IMR-90 (cell line): ENCODE measurements at regions not wholly inside any gene's neighbourhood (a gene's known extent, or its start where the extent isn't known, plus 50 kb on each side); places are given as distances from the start of the nearest gene placed in this dataset.

ENCODE experiments used
- BHLHE40 ChIP-seq: fragments of 150-350 bp; IDR thresholded peaks from 2 replicates; pipeline ENCODE4 v1.6.1; 2016; ENCODE audit warnings: mild to moderate bottlenecking, low read depth, low read length
- CEBPB ChIP-seq: IDR thresholded peaks from 2 replicates; pipeline ENCODE4 v1.6.1; 2012; ENCODE audit warnings: low read depth, low read length, improper control_type of control experiment
- CHD1 ChIP-seq: IDR thresholded peaks from 2 replicates; pipeline ENCODE4 v1.6.1; 2012; ENCODE audit warnings: low read depth, low read length, improper control_type of control experiment
- MAFK ChIP-seq: IDR thresholded peaks from 2 replicates; pipeline ENCODE4 v1.6.1; 2012; ENCODE audit warnings: low read depth, low read length, improper control_type of control experiment
- MAZ ChIP-seq: IDR thresholded peaks from 2 replicates; pipeline ENCODE4 v1.6.1; 2012; ENCODE audit warnings: low read depth, mild to moderate bottlenecking, low read length, improper control_type of control experiment, moderate library complexity, borderline replicate concordance
- MXI1 ChIP-seq: IDR thresholded peaks from 2 replicates; pipeline ENCODE4 v1.6.1; 2012; ENCODE audit warnings: low read depth, mild to moderate bottlenecking, low read length, moderate library complexity, borderline replicate concordance
- NFE2L2 ChIP-seq: fragments of 150-350 bp; IDR thresholded peaks from 2 replicates; pipeline ENCODE4 v1.6.1; 2016; ENCODE audit warnings: low read depth, mild to moderate bottlenecking, low read length
- POLR2A ChIP-seq: IDR thresholded peaks from 2 replicates; pipeline ENCODE4 v1.6.1; 2012; ENCODE audit warnings: mild to moderate bottlenecking, low read depth, low read length
- RCOR1 ChIP-seq: IDR thresholded peaks from 2 replicates; pipeline ENCODE4 v1.6.1; 2012; ENCODE audit warnings: mild to moderate bottlenecking, low read length, improper control_type of control experiment; ENCODE audit not compliant: insufficient replicate concordance
- RFX5 ChIP-seq: IDR thresholded peaks from 2 replicates; pipeline ENCODE4 v1.8.0; 2012; ENCODE audit warnings: low read depth, mild to moderate bottlenecking, low read length, moderate library complexity
- SMC3 ChIP-seq: fragments of 150-350 bp; IDR thresholded peaks from 2 replicates; pipeline ENCODE4 v1.6.1; 2016; ENCODE audit warnings: low read depth, mild to moderate bottlenecking, antibody characterized with exemption, low read length, moderate library complexity
- TF ChIP-seq, protein P1 (sequence below): conservative IDR thresholded peaks from 2 replicates; pipeline ENCODE4 v1.5.1; 2012; ENCODE audit warnings: mild to moderate bottlenecking, low read depth, low read length, improper control_type of control experiment
- TF ChIP-seq, protein P2 (sequence below): fragments of 150-350 bp; IDR thresholded peaks from 2 replicates; pipeline ENCODE4 v1.6.1; 2016; ENCODE audit warnings: low read depth, mild to moderate bottlenecking, low read length, moderate library complexity, borderline replicate concordance
- TF ChIP-seq, protein P3 (sequence below): fragments of 150-350 bp; IDR thresholded peaks from 2 replicates; pipeline ENCODE4 v1.6.1; 2017; ENCODE audit warnings: mild to moderate bottlenecking, antibody characterized with exemption, low read length, low read depth

DNA sequence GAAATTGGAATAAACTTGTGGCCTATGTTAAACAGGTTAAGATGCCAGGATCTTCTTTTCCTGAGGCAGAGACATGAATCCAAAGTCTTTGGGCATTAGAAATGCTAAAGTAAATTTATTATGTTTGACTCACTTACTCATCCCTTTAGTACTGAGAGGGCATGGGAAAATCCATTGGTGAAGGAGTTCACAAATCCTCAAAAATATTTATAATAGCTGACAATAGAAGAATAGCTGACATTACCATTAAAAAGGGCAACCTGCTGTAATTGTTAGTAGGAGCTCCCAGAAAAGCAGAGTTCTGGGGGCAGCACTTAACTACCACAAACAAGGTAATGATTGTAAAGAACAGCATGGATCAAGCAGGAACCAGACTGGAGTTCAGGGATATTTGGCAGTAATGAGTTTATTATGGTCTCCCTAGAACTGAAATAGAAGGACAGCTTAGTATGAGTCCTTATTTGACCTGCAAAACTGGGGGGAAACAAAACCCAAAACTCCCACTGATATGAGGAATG is 285.8 kb upstream of the KLHL1 start:
- TF ChIP-seq, protein P1, sequence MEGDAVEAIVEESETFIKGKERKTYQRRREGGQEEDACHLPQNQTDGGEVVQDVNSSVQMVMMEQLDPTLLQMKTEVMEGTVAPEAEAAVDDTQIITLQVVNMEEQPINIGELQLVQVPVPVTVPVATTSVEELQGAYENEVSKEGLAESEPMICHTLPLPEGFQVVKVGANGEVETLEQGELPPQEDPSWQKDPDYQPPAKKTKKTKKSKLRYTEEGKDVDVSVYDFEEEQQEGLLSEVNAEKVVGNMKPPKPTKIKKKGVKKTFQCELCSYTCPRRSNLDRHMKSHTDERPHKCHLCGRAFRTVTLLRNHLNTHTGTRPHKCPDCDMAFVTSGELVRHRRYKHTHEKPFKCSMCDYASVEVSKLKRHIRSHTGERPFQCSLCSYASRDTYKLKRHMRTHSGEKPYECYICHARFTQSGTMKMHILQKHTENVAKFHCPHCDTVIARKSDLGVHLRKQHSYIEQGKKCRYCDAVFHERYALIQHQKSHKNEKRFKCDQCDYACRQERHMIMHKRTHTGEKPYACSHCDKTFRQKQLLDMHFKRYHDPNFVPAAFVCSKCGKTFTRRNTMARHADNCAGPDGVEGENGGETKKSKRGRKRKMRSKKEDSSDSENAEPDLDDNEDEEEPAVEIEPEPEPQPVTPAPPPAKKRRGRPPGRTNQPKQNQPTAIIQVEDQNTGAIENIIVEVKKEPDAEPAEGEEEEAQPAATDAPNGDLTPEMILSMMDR, result no peak
- TF ChIP-seq BHLHE40 (no peak), POLR2A (no peak), RCOR1 (no peak), MXI1 (no peak), CEBPB (no peak), RFX5 (no peak), MAZ (no peak), SMC3 (no peak), MAFK (no peak), NFE2L2 (no peak), CHD1 (no peak)
- TF ChIP-seq, protein P2, sequence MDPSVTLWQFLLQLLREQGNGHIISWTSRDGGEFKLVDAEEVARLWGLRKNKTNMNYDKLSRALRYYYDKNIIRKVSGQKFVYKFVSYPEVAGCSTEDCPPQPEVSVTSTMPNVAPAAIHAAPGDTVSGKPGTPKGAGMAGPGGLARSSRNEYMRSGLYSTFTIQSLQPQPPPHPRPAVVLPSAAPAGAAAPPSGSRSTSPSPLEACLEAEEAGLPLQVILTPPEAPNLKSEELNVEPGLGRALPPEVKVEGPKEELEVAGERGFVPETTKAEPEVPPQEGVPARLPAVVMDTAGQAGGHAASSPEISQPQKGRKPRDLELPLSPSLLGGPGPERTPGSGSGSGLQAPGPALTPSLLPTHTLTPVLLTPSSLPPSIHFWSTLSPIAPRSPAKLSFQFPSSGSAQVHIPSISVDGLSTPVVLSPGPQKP, result no peak
- TF ChIP-seq, protein P3, sequence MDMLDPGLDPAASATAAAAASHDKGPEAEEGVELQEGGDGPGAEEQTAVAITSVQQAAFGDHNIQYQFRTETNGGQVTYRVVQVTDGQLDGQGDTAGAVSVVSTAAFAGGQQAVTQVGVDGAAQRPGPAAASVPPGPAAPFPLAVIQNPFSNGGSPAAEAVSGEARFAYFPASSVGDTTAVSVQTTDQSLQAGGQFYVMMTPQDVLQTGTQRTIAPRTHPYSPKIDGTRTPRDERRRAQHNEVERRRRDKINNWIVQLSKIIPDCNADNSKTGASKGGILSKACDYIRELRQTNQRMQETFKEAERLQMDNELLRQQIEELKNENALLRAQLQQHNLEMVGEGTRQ, result no peak
